Astrocyte of the spinal cord (primary cell): ENCODE measurements at regions not wholly inside any gene's neighbourhood (a gene's known extent, or its start where the extent isn't known, plus 50 kb on each side); places are given as distances from the start of the nearest gene placed in this dataset.

Source experiments
- DNase-seq: peaks from one replicate; pipeline ENCODE4 v3.0.0; 2011; ENCODE audit warnings: low read depth, low spot score
- H3K4me3 ChIP-seq: 2 replicates; pipeline ENCODE4 v1.5.1; 2011; ENCODE audit warnings: low read depth, mild to moderate bottlenecking, low read length, moderate library complexity
- CTCF ChIP-seq: IDR thresholded peaks from 2 replicates; pipeline ENCODE4 v1.5.1; 2012; ENCODE audit warnings: low read depth, mild to moderate bottlenecking, low read length, inconsistent platforms
- in situ Hi-C: cut with HindIII; loops from 2 replicates; pipeline ENCODE4 v1.10.0; 2017; ENCODE audit warnings: low sequenced_read_pairs

- in situ Hi-C loops = no loop called here
- TF ChIP-seq CTCF = no peak
- H3K4me3 ChIP-seq = no peak overlapping the region
- no peak for DNase-seq
These were observed 82.4 kb upstream of the PPP1R26 start for GRCh38 chr9:135397142-135397541.

- no peak for DNase-seq
- in situ Hi-C loops = no loop called here
- H3K4me3 ChIP-seq = no peak overlapping the region
- TF ChIP-seq CTCF = no peak
These were observed 80.5 kb upstream of the PPP1R26 start for GRCh38 chr9:135399000-135399649.

GRCh38 chr9:135400496-135400895, 79.1 kb upstream of the PPP1R26 start:
- H3K4me3 ChIP-seq = no peak overlapping the region
- in situ Hi-C loops = no loop called here
- no peak for TF ChIP-seq CTCF
- DNase-seq = no peak

DNA sequence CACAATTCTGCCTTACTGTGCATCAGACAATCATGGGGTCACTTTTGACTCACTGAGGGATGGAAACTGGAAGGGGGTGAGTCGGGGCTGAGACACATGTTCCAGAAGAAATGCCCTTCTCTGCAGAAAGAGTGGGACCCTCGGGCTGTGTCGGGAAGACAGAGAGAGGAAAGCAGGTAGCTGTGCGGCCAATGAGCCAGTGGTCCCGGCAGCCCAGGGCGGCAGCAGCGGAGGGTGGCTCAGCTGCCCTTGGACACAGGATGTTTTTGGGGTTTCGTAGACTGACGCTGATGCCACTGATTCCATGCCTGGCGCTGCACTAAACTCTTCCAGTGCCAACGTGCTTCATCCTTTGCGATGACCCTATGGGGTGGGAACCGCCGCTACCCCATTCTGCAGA, 78.4 kb upstream of the PPP1R26 start:
- no peak for DNase-seq
- no peak for TF ChIP-seq CTCF
- in situ Hi-C loops = no loop called here
- no peak overlapping the region for H3K4me3 ChIP-seq

- TF ChIP-seq CTCF = no peak
- no peak for DNase-seq
- in situ Hi-C loops = no loop called here
- no peak overlapping the region for H3K4me3 ChIP-seq
These were observed 77.4 kb upstream of the PPP1R26 start for GRCh38 chr9:135402048-135402738.

- no peak for DNase-seq
- no peak for TF ChIP-seq CTCF
- in situ Hi-C loops = no loop called here
- H3K4me3 ChIP-seq = no peak overlapping the region
These were observed 76.6 kb upstream of the PPP1R26 start for GRCh38 chr9:135402739-135403695.
